NCI-H128 (cell line): ENCODE measurements at regions not wholly inside any gene's neighbourhood (a gene's known extent, or its start where the extent isn't known, plus 50 kb on each side); places are given as distances from the start of the nearest gene placed in this dataset.
"Not testable (repeated sequence)": the region's sequence is repeated elsewhere in the genome, so short reads cannot be mapped to it uniquely, and the experiment has no call there.

ENCODE experiments used
- DNase-seq: peaks from one replicate; lab custom pipeline; 2025; ENCODE audit not compliant: unreplicated experiment; lab: John Stamatoyannopoulos, UW

DNA sequence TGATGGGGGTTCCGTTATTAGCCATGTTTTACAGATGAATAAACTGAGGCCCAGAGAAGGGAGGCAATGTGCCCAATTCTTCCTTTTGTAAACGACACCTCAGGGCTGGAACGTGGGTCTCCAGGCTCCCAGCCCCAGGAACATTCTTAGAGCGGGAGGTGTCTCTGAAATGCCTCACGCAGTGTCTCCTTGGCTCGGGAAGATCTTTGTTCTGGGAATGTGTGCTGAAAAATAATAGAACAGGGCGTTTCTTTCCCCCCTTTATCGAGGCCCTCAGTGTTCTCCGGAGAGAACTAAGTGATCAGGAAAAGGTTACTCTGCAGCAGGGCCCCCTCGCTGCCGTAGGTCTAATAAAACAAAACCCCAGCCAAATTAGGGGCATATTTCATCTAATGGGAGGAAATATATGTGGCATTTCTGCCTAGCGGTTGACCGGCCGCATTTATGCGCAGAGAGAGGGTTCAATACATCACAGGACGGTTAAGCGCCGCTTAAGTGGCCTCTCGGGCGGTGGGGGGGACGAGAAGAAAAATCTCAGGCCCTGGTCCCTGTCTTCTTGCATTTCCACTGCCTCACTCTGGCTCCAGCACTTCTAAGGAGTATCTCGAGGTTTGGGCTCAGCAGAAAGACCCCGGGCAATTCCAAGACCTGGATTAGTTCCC is 564.3 kb downstream of the MN1 start:
- no peak for DNase-seq

GRCh38 chr22:27238935-27239510 is 562.5 kb downstream of the MN1 start:
- no peak for DNase-seq

GRCh38 chr22:27239520-27239919 is 562.0 kb downstream of the MN1 start:
- no peak for DNase-seq

DNA sequence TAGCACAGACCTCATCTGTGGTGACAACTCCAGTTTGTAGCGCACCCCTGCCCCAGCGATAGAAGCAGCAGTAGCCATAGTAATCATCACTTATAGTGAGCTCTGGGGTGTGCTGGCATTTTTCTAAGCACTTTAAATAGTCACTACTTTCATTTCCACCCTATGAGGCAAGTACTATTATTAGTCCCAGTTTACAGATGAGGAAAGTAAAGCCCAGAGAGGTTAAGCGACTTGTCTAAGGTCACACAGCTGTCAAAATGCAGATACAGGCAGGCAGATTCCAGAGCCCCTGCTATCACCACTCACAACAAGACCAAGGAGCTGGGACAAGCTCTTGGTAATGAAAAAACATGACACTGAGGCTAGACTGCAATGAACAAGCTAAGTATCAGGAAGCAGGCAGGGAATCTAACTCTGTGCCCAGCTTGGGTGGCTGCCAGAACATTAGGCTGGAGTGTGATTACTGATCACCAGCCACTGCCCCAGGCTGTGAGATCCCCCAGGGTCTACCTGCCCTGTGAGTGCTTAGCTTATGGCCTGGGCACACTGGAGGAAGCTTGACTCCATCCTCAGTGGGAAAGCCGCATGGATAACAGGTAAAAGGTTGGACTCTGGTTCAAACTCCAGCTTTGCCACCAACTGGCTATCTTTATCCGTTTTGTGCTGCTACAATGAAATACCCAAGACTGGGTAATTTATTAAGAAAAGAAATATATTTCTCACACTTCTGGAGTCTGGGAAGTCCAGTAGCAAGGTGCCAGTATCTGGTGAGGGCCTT is 561.1 kb downstream of the MN1 start:
- DNase-seq: no peak

- DNase-seq: no peak
Measured at GRCh38 chr22:27241430-27242321, 559.9 kb downstream of the MN1 start.

DNA sequence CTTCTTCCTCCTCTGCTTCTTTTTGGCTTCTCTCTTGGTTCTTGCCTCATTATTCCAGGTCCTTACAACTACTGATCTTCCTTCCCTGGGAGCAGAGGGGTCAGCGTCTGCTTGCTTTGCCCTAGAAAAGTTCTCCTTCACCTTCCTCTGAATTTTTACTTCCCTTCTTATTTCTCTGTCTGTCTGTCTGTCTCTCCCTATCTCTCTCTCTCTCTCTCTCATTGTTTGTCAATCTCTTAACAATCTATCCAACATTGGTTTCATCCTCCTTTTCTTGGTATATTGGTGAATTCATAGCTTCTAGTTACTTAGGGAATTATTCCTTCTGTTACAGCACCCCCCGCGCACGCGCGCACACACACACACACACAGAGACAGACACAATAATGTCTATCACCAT is 559.1 kb downstream of the MN1 start:
- DNase-seq: no peak

DNA sequence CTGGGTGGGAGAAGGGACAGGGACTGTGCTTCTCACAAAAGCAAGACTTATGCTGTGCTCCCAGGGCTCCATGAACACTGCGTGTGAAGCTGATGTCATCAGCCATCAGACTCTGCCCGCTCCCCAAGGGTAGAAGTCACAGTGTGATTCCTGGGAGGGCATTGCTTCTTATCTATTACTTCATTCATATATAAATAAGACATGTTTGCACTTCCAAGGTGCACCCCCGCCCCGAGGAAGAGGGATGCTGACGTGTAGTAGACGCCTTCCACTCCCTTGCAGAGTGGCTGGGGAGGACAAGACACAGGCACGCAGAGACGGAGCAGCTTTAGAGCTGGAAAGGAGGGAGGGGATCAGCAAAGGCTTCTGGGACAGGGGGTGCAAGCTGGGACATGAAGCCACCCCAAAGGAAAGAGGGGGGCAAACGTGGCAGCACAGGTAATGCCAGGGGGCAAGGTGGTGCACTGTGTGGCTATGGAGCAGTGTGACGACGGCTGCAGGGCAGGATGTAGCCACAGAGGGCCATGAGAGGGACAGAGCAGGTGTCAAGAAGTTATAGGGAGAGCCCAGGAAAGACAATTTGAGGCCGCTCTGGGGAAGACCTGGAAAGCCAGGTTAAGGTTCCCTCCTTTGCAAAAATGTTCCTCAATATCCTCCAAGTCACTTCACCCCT is 558.5 kb downstream of the MN1 start:
- no peak for DNase-seq

DNA sequence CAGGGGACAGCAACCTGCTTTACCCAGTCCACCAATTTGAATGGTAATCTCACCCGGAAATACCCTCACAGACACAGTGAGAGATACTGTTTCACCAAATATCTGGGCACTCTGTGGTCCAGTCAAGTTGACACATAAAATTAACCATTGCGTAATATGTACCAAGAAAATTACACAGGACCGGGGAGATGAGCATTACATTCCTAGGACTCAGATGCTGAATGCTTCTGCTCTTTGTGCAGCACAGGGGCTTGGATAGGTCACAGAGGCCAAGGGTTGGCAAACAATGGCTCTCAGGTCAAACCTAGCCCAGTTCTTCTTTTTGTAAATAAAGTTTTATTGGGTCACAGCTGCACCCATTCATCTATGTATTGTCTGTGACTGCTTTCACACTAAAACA is 557.2 kb downstream of the MN1 start:
- no peak for DNase-seq

- DNase-seq: no peak
Measured at GRCh38 chr22:27245056-27245455, 556.5 kb downstream of the MN1 start.

DNA sequence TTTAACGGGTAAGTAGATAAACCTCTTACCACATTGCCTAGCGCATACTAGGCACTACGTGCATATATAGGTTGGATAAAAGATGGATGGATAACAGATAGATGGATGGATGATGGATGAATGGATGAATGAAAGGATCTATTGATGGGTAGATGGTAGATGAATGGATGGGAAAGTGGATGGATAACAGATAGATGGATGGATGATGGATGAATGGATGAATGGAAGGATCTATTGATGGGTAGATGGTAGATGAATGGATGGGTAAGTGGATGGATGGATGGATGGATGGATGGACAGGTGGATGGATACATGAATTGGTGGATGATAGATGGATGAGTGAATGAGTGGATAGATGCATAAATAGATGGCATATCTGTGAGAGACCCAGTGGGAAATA is 555.0 kb downstream of the MN1 start:
- DNase-seq: no peak

- no peak for DNase-seq
Measured at GRCh38 chr22:27247701-27248434, 553.7 kb downstream of the MN1 start.

DNA sequence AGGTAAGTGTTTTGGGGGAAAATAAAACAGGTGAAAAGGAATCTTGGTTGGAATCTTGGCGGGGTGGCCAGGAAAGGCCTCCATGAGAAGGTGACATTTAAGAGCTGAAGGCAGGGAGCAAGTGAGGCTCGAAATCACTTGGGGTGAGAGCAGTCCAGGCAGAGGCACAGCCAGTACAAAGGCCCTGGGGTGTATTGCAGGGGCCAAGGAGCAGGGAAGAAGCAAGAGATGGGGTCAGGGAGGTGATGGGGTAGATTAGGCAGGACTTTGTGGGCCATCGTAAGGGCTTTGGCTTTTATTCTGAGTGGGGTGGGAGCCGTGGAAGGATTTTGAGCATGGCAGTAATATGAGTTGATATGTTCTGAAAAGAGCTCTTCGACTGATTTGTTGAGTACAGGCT is 551.1 kb downstream of the MN1 start:
- DNase-seq: no peak

GRCh38 chr22:27250886-27251285 is 550.7 kb downstream of the MN1 start:
- DNase-seq: no peak

- DNase-seq: no peak
Measured at GRCh38 chr22:27251563-27251962, 550.0 kb downstream of the MN1 start.

GRCh38 chr22:27252282-27253049 is 549.1 kb downstream of the MN1 start:
- DNase-seq: no peak

- no peak for DNase-seq
Measured at GRCh38 chr22:27253108-27253902, 548.3 kb downstream of the MN1 start.

- DNase-seq: not testable (repeated sequence)
Measured at GRCh38 chr22:27254063-27254462, 547.5 kb downstream of the MN1 start.

DNA sequence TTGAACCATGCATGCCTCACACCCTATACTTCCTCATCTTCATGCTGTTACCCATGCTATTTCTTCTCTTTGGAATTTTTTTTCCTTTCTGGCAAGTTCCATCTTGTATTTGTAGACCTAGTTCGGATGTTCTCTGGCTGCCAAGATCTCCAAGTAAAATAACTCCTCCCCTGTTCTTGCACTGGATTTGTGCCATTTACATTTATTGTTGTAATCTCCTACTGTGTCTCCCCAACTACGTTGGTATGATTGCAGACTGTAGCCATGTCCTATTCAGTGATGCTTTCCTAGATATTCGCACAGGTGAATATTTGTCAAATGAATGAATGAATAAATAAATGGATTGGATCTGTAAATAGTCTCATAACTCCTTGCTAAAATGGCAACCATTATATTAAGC is 546.0 kb downstream of the MN1 start:
- no peak for DNase-seq

DNA sequence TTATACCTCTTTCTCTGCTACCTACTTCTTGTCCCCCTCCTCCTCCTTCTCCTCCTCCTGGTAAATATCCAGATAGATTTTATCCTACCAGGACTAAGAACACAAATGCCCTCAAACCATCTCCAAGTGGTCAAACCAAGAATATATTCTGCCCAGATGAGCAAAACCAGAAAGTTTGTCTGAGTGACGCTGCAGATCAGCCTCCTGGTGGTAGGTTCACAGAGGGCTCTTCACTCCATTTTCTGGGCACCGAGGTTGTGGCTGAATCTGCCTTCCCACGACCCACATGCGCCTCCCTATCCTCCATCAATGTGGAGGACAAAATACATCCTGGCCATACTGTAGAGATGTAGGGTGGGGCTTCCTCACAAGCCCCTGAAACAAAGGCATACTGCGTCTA is 543.6 kb downstream of the MN1 start:
- no peak for DNase-seq
